ENCODE measurements at regions not wholly inside any gene's neighbourhood (a gene's known extent, or its start where the extent isn't known, plus 50 kb on each side); places are given as distances from the start of the nearest gene placed in this dataset.

- Histone ChIP-seq H3K27me3 (ENCODE audit: insufficient read depth, low read depth, low read length) (no peaks in the 10 kb centered on the region), H3K9me2 (ENCODE audit: insufficient read depth, low read length) (no peaks in the 10 kb centered on the region), H3F3A (ENCODE audit: insufficient read depth, low read length, poor library complexity, severe bottlenecking) (no peaks in the 10 kb centered on the region), H3K27ac (ENCODE audit: low read length) (no peak overlapping the region), H3K9me3 (ENCODE audit: low read length) (no peaks in the 10 kb centered on the region), H3K4me3 (ENCODE audit: low read length) (no peak overlapping the region), H4K20me1 (ENCODE audit: insufficient read depth) (no peaks in the 10 kb centered on the region), H3K4me2 (ENCODE audit: low read length) (no peak overlapping the region), H2AFZ (ENCODE audit: low read depth, low read length) (no peak overlapping the region), H3K9ac (ENCODE audit: low read length) (no peak overlapping the region), H3K36me3 (ENCODE audit: insufficient read depth, low read length) (no peaks in the 10 kb centered on the region), H3K79me2 (replicated peaks; ENCODE audit: insufficient read depth, low read length) (no peaks in the 10 kb centered on the region)
- no peak for TF ChIP-seq EP300 (conservative IDR thresholded peaks at IDR 0.05; ENCODE audit: poor library complexity, severe bottlenecking)
- no peak for TF ChIP-seq REST (IDR thresholded peaks at IDR 0.05; ENCODE audit: borderline replicate concordance)
- TF ChIP-seq MXI1 (conservative IDR thresholded peaks at IDR 0.05; ENCODE audit: poor library complexity, severe bottlenecking), result no peak
- no peak for TF ChIP-seq TAF1 (IDR thresholded peaks at IDR 0.05; ENCODE audit: low read depth)
- TF ChIP-seq RAD21 (conservative IDR thresholded peaks at IDR 0.05), result no peak
- TF ChIP-seq POLR2AphosphoS5 (IDR thresholded peaks at IDR 0.05), result no peak
- no peak for TF ChIP-seq EZH2 (IDR thresholded peaks at IDR 0.05; ENCODE audit: borderline replicate concordance, insufficient read depth, low read length, poor library complexity, severe bottlenecking)
- TF ChIP-seq CTCF (IDR thresholded peaks at IDR 0.05; ENCODE audit: poor library complexity, severe bottlenecking), result no peak
- no peak for TF ChIP-seq SMC3 (conservative IDR thresholded peaks at IDR 0.05; ENCODE audit: poor library complexity)
Measured at GRCh38 chr2:6675791-6676190, 189.9 kb downstream of the CMPK2 start.

GRCh38 chr2:6676241-6676640, 189.5 kb downstream of the CMPK2 start:
- H3K27me3 ChIP-seq (ENCODE audit: insufficient read depth, low read depth, low read length), result no peaks in the 10 kb centered on the region
- H3F3A ChIP-seq (ENCODE audit: insufficient read depth, low read length, poor library complexity, severe bottlenecking), result no peaks in the 10 kb centered on the region
- no peaks in the 10 kb centered on the region for H3K9me2 ChIP-seq (ENCODE audit: insufficient read depth, low read length)
- no peak overlapping the region for H3K4me3 ChIP-seq (ENCODE audit: low read length)
- no peaks in the 10 kb centered on the region for H3K36me3 ChIP-seq (ENCODE audit: insufficient read depth, low read length)
- no peaks in the 10 kb centered on the region for H3K79me2 ChIP-seq (replicated peaks; ENCODE audit: insufficient read depth, low read length)
- H3K9ac ChIP-seq (ENCODE audit: low read length), result no peak overlapping the region
- no peaks in the 10 kb centered on the region for H4K20me1 ChIP-seq (ENCODE audit: insufficient read depth)
- no peak overlapping the region for H3K4me2 ChIP-seq (ENCODE audit: low read length)
- no peak overlapping the region for H3K27ac ChIP-seq (ENCODE audit: low read length)
- TF ChIP-seq CTCF (IDR thresholded peaks at IDR 0.05; ENCODE audit: poor library complexity, severe bottlenecking) (no peak), POLR2AphosphoS5 (IDR thresholded peaks at IDR 0.05) (no peak), SMC3 (conservative IDR thresholded peaks at IDR 0.05; ENCODE audit: poor library complexity) (no peak), TAF1 (IDR thresholded peaks at IDR 0.05; ENCODE audit: low read depth) (no peak), MXI1 (conservative IDR thresholded peaks at IDR 0.05; ENCODE audit: poor library complexity, severe bottlenecking) (no peak), EP300 (conservative IDR thresholded peaks at IDR 0.05; ENCODE audit: poor library complexity, severe bottlenecking) (no peak), RAD21 (conservative IDR thresholded peaks at IDR 0.05) (no peak), EZH2 (IDR thresholded peaks at IDR 0.05; ENCODE audit: borderline replicate concordance, insufficient read depth, low read length, poor library complexity, severe bottlenecking) (no peak), REST (IDR thresholded peaks at IDR 0.05; ENCODE audit: borderline replicate concordance) (no peak)
- no peak overlapping the region for H2AFZ ChIP-seq (ENCODE audit: low read depth, low read length)
- H3K9me3 ChIP-seq (ENCODE audit: low read length), result no peaks in the 10 kb centered on the region

All from neural cell (in vitro differentiated cells).